SK-N-DZ (cell line): ENCODE measurements at regions not wholly inside any gene's neighbourhood (a gene's known extent, or its start where the extent isn't known, plus 50 kb on each side); places are given as distances from the start of the nearest gene placed in this dataset.

ENCODE experiments used
- DNase-seq: peaks from one replicate; pipeline ENCODE4 v3.0.0-alpha.2; 2015; ENCODE audit warnings: low spot score

- no peak for DNase-seq
These were observed 201.7 kb upstream of the NLRP1 start for GRCh38 chr17:5785867-5786509.

- no peak for DNase-seq
These were observed 202.2 kb upstream of the NLRP1 start for GRCh38 chr17:5786510-5786875.

- no peak for DNase-seq
These were observed 204.1 kb upstream of the NLRP1 start for GRCh38 chr17:5788266-5788900.

DNA sequence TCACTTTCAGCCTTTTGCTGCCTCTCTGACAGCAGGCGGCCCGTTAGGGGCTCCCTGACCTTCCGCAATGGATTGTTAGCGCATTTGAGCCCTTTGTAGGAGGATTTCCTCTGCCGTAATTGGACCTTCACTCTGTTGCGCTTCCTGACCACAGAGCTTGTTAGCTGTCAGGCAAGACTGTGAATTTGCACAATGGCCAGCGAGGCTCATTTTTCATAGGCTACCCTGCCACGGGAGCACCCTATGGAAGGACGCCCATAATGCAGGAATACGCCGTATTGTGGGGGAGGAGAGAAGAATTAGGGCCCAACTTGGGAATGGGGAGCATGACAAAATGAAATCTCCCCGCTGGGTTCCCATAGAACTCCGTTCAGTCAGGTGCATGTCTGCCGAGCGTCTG is 205.2 kb upstream of the NLRP1 start:
- DNase-seq: no peak

- DNase-seq: no peak
These were observed 208.8 kb upstream of the NLRP1 start for GRCh38 chr17:5793157-5793556.

GRCh38 chr17:5793899-5794298 is 209.6 kb upstream of the NLRP1 start:
- DNase-seq: no peak

DNA sequence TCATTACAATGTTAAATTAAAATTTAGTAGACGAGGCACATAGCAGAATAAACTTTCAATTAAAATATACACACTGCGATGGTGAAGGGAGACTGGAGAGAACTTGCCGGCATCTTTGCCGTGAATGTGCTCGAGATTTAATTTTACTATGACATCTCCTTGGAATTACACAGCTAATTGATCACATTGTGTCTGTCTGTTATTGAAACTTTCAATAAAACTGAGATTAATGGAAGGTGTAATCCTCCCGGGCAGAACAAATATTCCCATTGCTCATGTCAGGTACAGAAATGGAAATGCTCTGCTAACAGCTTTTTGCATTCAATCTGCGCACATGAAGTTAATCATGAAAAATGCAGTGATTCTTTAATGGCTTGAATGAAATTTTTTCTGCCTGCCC is 210.1 kb upstream of the NLRP1 start:
- DNase-seq: no peak

DNA sequence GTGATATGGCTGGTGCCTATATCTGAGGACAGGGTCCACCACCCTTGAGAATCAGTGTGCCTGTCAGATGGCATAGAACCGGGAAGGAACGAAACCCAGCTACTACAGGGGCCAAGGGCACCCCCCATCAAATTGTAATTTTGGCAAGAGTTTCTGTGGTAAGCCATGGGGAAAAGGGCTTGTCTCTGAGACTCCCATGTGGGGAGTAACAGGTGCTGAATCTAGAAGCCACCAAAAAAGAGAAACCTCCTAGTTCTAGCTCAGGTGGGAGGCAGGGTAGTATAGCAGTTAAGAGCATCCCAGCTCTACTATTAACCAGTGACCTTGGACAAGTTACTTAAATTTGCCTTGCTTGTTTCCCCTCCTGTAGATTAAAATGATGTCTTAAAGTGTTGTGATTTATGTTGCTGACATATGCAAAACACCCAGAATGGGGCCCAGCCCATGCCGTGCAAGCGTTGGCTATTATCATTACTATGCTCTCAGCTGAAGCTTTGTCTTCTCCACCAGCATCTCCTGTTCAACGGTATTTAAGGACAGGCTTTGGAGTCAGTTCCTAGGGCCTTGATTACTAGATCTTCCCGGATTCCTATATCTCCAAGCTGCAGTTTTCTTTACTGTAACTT is 210.7 kb upstream of the NLRP1 start:
- DNase-seq: no peak

- no peak for DNase-seq
These were observed 213.2 kb upstream of the NLRP1 start for GRCh38 chr17:5797447-5798050.

DNA sequence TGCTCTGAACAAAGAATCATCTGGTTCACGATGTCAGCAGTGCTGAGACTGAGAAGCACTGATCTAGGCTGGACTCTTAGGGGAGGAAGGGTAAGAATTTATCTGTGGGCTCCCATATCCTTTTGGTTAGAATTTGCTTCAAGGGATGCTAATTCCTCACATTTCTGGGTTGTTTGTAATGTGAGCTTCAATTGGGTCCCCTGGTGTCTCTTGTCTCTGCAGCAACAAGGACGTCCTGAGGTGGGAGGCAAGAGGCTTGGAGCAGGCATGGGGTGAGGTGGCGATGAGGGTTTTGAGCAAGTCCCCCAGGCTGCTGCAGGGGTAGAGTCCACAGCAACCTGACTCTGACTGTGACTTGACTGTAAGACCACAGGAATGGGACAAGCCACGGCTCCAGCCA is 213.8 kb upstream of the NLRP1 start:
- DNase-seq: no peak

GRCh38 chr17:5800131-5800530 is 215.8 kb upstream of the NLRP1 start:
- DNase-seq: no peak

GRCh38 chr17:5800646-5801045 is 216.3 kb upstream of the NLRP1 start:
- no peak for DNase-seq

- DNase-seq: no peak
These were observed 219.9 kb upstream of the NLRP1 start for GRCh38 chr17:5804251-5804650.

DNA sequence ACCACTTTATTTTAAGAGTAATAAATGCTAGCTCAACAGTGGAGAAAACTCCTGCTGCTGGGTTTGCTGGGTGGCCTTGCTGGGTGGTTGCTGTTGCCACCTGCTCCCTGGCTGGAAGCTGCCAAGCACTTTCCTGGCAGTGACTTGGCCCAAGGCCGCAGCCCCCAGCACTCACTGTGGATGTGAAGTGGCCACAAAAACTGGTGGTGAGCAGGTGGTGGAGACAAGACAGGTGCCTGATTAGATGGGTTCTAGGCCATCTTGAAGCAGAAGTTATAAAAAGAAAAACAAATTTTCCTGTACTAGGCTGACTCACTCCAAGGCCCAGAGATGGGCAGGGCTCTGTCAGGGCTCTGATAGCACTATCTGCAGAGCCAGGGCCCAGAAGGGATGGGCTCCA is 224.7 kb upstream of the NLRP1 start:
- DNase-seq: no peak

DNA sequence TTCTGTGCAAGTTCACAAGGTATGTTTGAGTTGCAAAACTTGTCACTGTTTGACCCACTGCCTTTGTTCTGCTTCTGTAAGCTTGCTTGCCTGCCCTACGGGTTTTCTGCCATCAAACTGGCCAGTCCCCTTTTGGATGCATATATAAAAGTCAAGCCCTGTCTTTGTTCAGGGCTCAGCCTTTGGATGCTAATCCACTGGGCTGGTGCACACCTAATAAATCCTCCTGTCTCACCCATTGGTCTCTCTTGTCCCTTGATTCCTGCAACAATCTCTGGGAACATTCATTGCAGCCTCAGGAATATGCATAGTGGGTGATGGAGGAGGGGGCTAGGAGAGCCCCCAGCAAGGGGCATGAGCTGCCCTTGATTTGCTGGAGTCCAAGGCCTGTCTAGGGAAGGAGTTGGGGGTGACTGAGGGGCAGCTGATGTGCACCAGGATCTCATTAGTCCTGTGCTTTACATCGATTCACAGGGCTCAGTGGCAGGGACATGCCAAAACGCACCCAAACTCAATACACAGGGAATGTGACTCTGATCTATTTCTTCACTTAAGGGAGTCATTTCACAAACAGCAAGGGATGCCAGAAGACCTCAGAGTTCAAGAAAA is 225.4 kb upstream of the NLRP1 start:
- no peak for DNase-seq

DNA sequence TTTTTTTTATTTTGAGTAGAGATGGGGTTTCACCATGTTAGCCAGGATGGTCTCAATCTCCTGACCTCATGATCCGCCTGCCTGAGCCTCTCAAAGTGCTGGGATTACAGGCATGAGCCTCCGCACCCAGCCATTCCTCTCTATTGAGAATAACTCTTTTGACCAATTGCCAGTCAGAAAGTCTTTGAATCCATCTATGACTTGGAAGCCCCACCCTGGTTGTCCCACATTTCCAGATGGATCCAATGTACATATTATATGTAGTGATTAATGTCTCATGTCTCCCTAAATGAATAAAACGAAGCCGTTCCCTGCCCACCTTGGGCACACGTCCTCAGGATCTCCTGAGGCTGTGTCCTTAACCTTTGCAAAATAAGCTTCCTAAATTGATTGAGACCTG is 228.3 kb upstream of the NLRP1 start:
- no peak for DNase-seq

DNA sequence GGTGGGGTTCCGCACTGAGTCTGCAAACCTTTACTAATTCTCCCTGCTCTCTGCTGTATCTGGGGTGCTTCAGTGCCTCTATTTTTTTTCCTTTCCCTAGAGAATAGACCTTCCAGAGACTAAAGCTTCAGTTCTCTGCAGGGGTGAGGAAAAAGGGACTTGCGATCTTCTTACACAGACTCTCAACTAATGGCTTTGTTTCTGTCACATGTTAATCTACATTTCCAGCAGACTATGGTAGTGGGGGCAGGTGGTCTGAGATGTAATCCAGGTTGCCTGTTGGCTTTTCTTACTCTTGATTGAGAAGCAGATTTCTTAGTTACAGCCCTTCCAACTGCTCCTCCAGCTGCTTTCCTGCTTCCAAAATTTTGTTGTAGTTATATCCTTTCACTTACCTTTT is 229.0 kb upstream of the NLRP1 start:
- DNase-seq: no peak

DNA sequence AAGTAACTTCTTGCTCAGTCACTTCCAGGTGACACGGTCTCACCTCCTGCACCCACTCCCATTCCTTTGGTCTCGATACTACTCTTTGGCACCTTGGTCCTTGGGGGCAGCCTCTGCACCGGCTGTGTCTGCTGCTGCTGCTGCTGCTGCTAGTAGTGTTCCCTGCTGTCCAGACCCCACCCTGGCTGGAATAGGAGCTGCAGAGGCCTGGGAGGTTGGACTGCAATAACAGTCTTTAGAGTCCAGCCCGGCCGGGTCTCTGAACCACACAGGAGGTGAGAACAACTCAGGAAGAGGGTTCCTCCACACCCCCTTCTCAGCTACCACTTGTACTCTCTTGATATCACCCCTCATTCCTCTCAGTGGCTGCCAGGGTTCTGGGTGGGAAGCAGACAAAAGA is 231.1 kb upstream of the NLRP1 start:
- DNase-seq: no peak

DNA sequence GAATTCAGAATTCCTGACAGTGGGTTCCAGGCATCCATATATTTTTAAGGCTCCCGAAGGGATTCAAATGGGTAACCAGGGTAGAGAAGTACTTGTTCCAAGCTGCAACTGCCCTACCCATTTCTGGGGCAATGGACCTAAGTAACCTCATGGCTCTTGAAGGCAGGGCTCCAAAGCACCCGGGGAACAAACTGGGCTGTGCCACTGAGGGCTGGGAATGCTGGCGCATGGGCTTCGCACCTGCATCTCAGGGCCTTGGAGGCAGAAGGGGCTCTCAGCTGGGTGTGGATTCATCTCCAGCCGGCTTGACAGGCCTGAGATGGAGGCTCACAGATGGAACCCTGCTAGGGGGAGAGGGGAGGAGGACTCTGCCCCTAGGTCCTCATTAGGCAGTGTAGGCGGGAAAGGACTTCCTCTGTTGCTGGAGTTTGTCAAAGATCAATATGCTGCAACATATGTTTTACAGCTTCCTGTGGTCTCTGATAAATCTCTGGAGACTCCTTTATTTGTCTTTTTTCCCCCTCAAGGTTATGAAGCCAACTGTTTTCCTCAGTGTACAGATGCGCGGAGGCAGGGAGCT is 232.3 kb upstream of the NLRP1 start:
- no peak for DNase-seq

- no peak for DNase-seq
These were observed 233.4 kb upstream of the NLRP1 start for GRCh38 chr17:5817475-5818395.

DNA sequence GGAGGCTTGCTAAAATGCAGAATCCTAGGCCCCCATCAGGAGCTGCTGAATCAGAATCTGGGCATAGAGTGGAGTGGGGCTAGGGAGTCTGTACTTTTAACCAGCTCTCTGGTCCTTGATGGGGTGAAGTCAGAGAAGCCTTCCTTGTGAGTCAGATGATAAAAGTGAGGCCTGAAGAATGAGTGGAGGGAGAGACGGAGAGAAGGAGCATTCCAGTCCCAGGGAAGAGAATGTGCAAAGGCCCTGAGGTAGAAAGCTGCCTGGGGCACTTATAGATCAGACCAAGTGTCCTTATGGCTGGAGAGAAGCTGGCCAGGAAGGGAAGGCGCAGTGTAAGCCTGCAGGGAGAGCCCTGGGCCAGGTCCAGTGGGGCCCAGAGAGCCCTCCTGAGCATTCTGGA is 235.1 kb upstream of the NLRP1 start:
- no peak for DNase-seq
